ENCODE measurements at regions not wholly inside any gene's neighbourhood (a gene's known extent, or its start where the extent isn't known, plus 50 kb on each side); places are given as distances from the start of the nearest gene placed in this dataset.

DNA sequence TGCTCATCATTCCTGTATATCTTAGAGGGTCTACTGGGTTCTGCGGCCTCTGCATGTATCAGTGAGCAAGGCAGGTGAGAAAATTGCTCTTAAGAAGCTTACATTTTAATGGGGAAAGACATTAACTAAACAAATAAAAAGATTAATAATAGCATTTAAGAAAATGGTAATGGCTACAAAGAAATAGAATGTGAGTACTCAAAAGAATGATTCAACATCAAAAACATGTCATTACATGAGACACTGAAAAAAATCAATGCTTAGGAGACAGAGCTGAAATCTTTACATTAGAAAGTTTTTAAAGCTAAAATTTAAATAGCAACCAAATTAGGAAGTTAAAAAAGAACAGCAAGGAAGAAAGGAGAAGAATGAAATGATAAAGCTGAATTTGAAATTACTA lies 146.9 kb upstream of the PHACTR1 start:
- H3K4me3 ChIP-seq: no peak overlapping the region
- H3K27me3 ChIP-seq: no peaks in the 10 kb centered on the region
- TF ChIP-seq CTCF (IDR thresholded peaks at IDR 0.05) (no peak), POLR2A (IDR thresholded peaks at IDR 0.05) (no peak)
- intact Hi-C loops (cut with DNase I): no loop called here
- no peaks in the 10 kb centered on the region for H3K9me3 ChIP-seq
- H3K27ac ChIP-seq: peak overlapping the region in 3 of 4 donors; percentile 7 to 71 (median 19)
- no peaks in the 10 kb centered on the region for H3K36me3 ChIP-seq
- H3K4me1 ChIP-seq: peaks cover 0 to 32% (median 7%) of the 10 kb centered on the region in 3 donors
- WGBS, 2 donors: 32 to 43% methylated on average over 1 of the region's 1 CpG
- no peak for DNase-seq

DNA sequence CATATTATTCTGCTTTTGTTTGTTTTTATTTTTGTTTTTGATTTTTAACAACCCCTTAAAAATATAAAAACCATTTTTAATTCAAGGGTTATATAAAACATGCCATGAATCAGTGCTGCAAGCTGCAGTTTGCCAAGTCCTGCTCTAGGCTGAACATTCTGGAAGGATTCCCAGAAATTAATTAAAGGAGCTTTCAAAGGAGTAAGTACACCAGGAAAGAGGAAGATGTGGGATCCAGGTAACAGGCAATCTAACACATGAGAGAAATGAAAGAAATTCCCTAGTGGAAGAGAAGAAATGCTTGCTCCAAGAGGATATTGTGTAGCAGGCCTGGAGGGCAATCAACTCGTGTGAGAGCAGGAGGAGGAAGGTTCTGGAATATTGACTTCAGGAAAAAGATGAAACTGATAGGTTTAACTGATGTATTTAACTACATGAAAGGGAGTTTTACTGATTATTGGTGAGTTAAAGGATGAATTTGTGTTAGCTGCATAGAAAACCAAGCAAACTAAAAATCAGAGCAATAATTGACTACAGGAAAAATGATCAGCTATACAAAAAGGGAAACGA lies 146.0 kb upstream of the PHACTR1 start:
- no peaks in the 10 kb centered on the region for H3K36me3 ChIP-seq
- H3K4me3 ChIP-seq: no peak overlapping the region
- WGBS, 2 donors: 24% methylated on average over 2 of the region's 2 CpGs
- H3K27ac ChIP-seq: peak overlapping the region in 2 of 4 donors; percentile 19 to 71
- TF ChIP-seq CTCF (IDR thresholded peaks at IDR 0.05) (no peak), POLR2A (IDR thresholded peaks at IDR 0.05) (no peak)
- no peaks in the 10 kb centered on the region for H3K27me3 ChIP-seq
- no peaks in the 10 kb centered on the region for H3K9me3 ChIP-seq
- peaks cover 0 to 32% (median 7%) of the 10 kb centered on the region in 3 donors for H3K4me1 ChIP-seq
- intact Hi-C loops (cut with DNase I): no loop called here
- no peak for DNase-seq

GRCh38 chr6:12572896-12573827 lies 143.4 kb upstream of the PHACTR1 start:
- no peaks in the 10 kb centered on the region for H3K36me3 ChIP-seq
- H3K4me1 ChIP-seq: peaks cover 0 to 55% (median 18%) of the 10 kb centered on the region in 3 donors
- H3K4me3 ChIP-seq: no peak overlapping the region
- H3K9me3 ChIP-seq: no peaks in the 10 kb centered on the region
- DNase-seq: no peak
- 36 to 39% methylated on average over 4 of the region's 4 CpGs for WGBS, 2 donors
- H3K27ac ChIP-seq: peak overlapping the region in 1 of 4 donors; percentile 23
- intact Hi-C loops (cut with DNase I): no loop called here
- no peak for TF ChIP-seq POLR2A (IDR thresholded peaks at IDR 0.05)
- no peak for TF ChIP-seq CTCF (IDR thresholded peaks at IDR 0.05)
- H3K27me3 ChIP-seq: no peaks in the 10 kb centered on the region

DNA sequence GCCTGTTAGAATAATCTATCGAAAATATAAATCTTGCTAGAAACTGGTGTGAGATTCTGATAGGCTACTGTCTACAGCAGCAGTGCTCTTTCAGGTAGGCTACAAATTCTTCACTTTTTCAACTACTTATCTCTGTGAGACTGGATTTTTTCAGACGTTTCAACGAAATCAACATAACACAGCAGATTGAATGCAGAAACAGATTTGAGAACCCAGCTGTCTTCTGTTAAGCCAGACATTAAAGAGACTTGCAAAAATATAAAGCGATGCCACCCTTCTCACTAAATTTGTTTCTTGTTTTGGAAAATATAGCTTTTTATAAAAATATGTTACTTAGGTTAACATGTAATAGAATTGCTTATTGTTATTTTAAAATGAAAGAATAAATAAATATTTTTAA lies 140.6 kb upstream of the PHACTR1 start:
- no peaks in the 10 kb centered on the region for H3K36me3 ChIP-seq
- TF ChIP-seq POLR2A (IDR thresholded peaks at IDR 0.05): no peak
- TF ChIP-seq CTCF (IDR thresholded peaks at IDR 0.05): no peak
- H3K4me3 ChIP-seq: no peak overlapping the region
- WGBS, 2 donors: 81 to 91% methylated on average over 4 of the region's 4 CpGs
- intact Hi-C loops (cut with DNase I): no loop called here
- H3K4me1 ChIP-seq: peaks cover 0 to 52% (median 11%) of the 10 kb centered on the region in 3 donors
- H3K27me3 ChIP-seq: no peaks in the 10 kb centered on the region
- H3K27ac ChIP-seq: no peak overlapping the region
- no peaks in the 10 kb centered on the region for H3K9me3 ChIP-seq
- DNase-seq: no peak

- no peak for DNase-seq
- intact Hi-C loops (cut with DNase I): no loop called here
- no peaks in the 10 kb centered on the region for H3K27me3 ChIP-seq
- TF ChIP-seq CTCF (IDR thresholded peaks at IDR 0.05): no peak
- no peak for TF ChIP-seq POLR2A (IDR thresholded peaks at IDR 0.05)
- H3K36me3 ChIP-seq: no peaks in the 10 kb centered on the region
- peaks cover 0 to 49% (median 11%) of the 10 kb centered on the region in 3 donors for H3K4me1 ChIP-seq
- 51 to 56% methylated on average over 2 of the region's 2 CpGs for WGBS, 2 donors
- H3K9me3 ChIP-seq: no peaks in the 10 kb centered on the region
- no peak overlapping the region for H3K4me3 ChIP-seq
- H3K27ac ChIP-seq: peak overlapping the region in 1 of 4 donors; percentile 8
Measured at GRCh38 chr6:12576389-12576788, 140.2 kb upstream of the PHACTR1 start.

All from esophagus squamous epithelium (tissue), 5 donors.